OCI-LY3 (cell line): ENCODE measurements at regions not wholly inside any gene's neighbourhood (a gene's known extent, or its start where the extent isn't known, plus 50 kb on each side); places are given as distances from the start of the nearest gene placed in this dataset.

ENCODE experiments used
- CTCF ChIP-seq: fragments of 200-600, 300-600 bp; sonication (generic); IDR thresholded peaks from 2 replicates; pipeline ENCODE4 v1.5.1; 2014; ENCODE audit warnings: antibody characterized with exemption, low read length, low read depth
- EZH2phosphoT487 ChIP-seq: fragments of 200-600 bp; shearing (Covaris generic); IDR thresholded peaks from 2 replicates; pipeline ENCODE4 v1.6.1; 2018; ENCODE audit warnings: antibody characterized with exemption, mixed run types, low read depth

- TF ChIP-seq CTCF, result no peak
- TF ChIP-seq EZH2phosphoT487, result no peak
Measured at GRCh38 chr2:217353591-217353990, 493.7 kb upstream of the TNP1 start.
